GM18498 (cell line): ENCODE measurements at regions not wholly inside any gene's neighbourhood (a gene's known extent, or its start where the extent isn't known, plus 50 kb on each side); places are given as distances from the start of the nearest gene placed in this dataset.

Experiments
- ATAC-seq: cut with Tn5 transposase; IDR thresholded peaks from one replicate; pipeline ENCODE4 v1.9.1; 2021; ENCODE audit warnings: mild to moderate bottlenecking, moderate library complexity; ENCODE audit not compliant: unreplicated experiment

- no peak for ATAC-seq
Measured at GRCh38 chr3:104854468-104854867, 512.2 kb upstream of the ALCAM start.

GRCh38 chr3:104855702-104856101, 511.0 kb upstream of the ALCAM start:
- ATAC-seq: no peak

- no peak for ATAC-seq
Measured at GRCh38 chr3:104856741-104857140, 510.0 kb upstream of the ALCAM start.

- ATAC-seq: no peak
Measured at GRCh38 chr3:104868291-104868690, 498.4 kb upstream of the ALCAM start.

GRCh38 chr3:104870276-104870675, 496.4 kb upstream of the ALCAM start:
- ATAC-seq: no peak

GRCh38 chr3:104873331-104873730, 493.4 kb upstream of the ALCAM start:
- no peak for ATAC-seq

- ATAC-seq: no peak
Measured at GRCh38 chr3:104878395-104878794, 488.3 kb upstream of the ALCAM start.

- ATAC-seq: no peak
Measured at GRCh38 chr3:104879919-104880318, 486.8 kb upstream of the ALCAM start.

- no peak for ATAC-seq
Measured at GRCh38 chr3:104885214-104885814, 481.4 kb upstream of the ALCAM start.

- ATAC-seq: no peak
Measured at GRCh38 chr3:104886220-104886995, 480.3 kb upstream of the ALCAM start.

GRCh38 chr3:104887069-104887468, 479.6 kb upstream of the ALCAM start:
- ATAC-seq: no peak

- ATAC-seq: no peak
Measured at GRCh38 chr3:104887619-104888018, 479.1 kb upstream of the ALCAM start.

- ATAC-seq: no peak
Measured at GRCh38 chr3:104892044-104892443, 474.7 kb upstream of the ALCAM start.

- no peak for ATAC-seq
Measured at GRCh38 chr3:104896624-104897023, 470.1 kb upstream of the ALCAM start.

- ATAC-seq: no peak
Measured at GRCh38 chr3:104901396-104901795, 465.3 kb upstream of the ALCAM start.

GRCh38 chr3:104903064-104903463, 463.6 kb upstream of the ALCAM start:
- no peak for ATAC-seq

GRCh38 chr3:104906001-104906639, 460.6 kb upstream of the ALCAM start:
- no peak for ATAC-seq

- ATAC-seq: no peak
Measured at GRCh38 chr3:104907507-104907906, 459.2 kb upstream of the ALCAM start.

- ATAC-seq: no peak
Measured at GRCh38 chr3:104908761-104909160, 457.9 kb upstream of the ALCAM start.

- ATAC-seq: no peak
Measured at GRCh38 chr3:104909198-104909597, 457.5 kb upstream of the ALCAM start.

GRCh38 chr3:104909721-104910120, 457.0 kb upstream of the ALCAM start:
- ATAC-seq: no peak

GRCh38 chr3:104911376-104911775, 455.3 kb upstream of the ALCAM start:
- no peak for ATAC-seq
